DMS153 treated with DMSO at 0.1 percent for 48 hours (cell line): ENCODE measurements at regions not wholly inside any gene's neighbourhood (a gene's known extent, or its start where the extent isn't known, plus 50 kb on each side); places are given as distances from the start of the nearest gene placed in this dataset.

Source experiments
- DNase-seq: peaks from one replicate; lab custom pipeline; 2025; ENCODE audit not compliant: unreplicated experiment; lab: John Stamatoyannopoulos, UW

DNA sequence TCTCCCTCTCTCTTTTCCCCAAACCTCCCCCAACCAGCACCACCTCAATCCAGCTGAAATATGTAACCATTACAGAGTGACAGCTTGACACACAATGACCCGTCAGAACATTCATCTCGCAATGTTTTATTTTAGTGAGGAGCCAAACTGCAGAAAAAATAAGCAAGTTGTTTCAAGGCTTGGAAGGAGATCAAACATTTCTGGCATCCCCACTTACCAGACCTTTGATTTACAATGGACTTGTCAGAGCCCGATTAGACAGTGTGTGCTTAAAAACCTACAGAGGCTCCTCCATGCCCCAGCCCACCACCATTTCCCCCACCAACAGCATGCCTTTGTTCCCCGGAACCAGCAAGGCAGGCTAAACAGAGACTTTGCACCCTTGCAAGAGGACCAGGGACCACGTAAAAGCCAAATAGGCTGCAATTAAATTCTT lies 382.8 kb upstream of the ZNF507 start:
- DNase-seq = no peak

DNA sequence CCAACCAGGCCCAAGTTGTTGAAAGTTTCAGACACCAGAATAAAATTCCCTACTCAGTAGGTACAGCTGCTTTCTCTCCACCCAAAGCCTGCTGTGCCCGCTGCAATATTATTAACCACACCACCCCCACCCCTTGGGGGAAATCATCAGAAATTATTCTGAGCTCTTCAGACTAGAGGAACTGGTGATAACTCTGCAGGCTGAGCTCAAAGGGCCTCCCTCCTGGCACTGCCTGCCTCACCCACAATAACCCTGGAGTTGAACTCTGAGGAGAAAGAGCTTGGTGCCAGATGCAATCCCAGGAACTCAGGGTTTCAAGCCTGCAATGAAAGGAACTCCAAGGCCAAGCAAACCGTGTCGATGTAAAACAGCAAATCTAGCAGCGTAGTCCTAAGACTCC lies 381.7 kb upstream of the ZNF507 start:
- no peak for DNase-seq

DNA sequence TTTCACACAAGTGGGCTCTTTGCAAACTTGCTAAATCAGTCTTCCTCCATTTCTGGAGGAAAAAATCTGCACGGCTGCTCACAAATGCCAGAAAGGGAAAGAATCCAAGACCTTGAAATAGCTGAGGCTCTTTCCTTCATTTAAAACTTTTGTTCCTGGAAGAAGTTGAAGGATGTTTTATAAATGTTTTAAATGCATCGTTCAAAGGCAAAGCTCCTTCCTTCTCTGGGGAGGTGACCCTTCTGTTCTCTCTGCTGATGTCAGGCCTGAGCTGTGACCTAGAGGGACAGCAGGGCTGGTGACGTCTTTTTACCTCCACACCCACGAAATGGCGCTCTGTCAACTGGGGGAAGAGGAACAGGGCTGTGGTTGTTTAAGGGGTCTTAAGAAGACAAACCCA lies 376.4 kb upstream of the ZNF507 start:
- DNase-seq = no peak

DNA sequence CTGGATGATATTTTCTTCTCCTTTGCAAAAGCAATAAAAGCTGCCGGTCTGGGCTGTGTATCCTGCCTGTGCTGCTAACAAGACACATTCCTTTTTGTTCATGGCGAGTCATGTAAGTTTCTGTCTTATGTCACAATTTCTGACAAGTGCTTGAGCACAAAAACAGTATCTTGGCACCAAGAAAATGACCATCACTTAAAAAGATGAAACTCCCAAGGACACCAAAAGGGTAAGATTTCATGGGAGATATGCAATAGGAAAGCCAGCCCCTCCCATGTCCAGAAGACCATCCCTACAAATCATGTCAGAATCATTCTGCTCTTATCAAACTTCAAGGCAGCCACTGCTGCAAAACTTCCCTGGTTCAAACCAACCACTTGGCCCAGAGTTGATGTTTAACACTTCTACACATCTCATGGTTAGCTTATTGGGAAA lies 375.4 kb upstream of the ZNF507 start:
- no peak for DNase-seq

DNA sequence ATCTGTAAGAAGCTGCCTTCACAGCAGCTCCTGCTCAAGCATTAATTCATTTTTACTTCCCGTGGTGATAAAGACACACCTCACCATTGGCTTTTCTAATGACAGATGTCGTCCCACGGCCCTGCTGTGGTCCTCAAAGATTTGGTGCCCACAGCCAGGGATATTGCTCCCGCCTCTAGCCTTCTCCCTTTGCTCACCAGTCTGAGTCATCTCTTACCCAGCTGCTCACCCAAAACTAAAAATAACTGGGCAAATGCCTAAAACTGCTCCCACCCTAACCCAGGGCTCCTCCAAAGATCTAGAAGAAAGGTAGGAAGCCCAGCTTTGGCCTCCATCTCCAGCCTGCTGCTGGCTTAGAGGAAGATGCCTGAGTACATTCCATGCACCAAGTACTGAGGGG lies 371.1 kb upstream of the ZNF507 start:
- no peak for DNase-seq

DNA sequence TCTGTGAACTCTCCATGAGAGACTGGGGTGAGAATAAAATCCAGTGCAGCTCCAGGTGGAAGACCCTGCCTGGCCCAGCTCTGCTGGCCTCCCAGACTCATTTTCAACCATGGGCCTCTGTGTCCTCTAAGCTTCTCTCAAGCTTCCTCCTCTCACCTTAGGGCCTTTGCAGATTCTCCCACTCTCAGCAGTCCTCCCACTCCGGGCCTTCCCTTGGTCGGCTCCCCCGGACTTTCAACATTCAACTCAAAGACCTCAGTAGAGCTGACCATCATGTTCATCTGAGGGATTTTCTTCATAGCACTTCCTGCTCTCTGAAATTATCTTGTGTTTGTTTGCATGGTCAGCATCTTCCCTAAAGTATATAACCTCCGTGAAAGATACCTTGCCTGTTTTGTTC lies 370.5 kb upstream of the ZNF507 start:
- no peak for DNase-seq

DNA sequence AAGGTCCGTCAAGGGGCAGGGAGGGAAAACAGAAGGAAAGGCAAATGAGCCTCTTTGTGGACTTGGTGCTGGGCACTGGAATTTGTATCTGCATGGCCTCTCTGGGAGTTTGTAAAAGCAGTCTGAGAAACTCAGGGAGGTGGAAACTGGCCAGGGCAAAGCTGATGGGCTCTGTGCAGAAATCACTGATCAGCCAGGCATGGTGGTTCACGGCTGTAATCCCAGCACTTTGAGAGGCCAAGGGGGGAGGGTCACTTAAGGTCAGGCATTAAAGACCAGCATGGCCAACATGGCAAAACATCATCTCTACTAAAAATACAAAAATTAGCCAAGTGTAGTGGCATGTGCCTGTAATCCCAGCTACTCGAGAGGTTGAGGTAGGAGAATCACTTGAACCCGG lies 369.9 kb upstream of the ZNF507 start:
- DNase-seq = no peak

DNA sequence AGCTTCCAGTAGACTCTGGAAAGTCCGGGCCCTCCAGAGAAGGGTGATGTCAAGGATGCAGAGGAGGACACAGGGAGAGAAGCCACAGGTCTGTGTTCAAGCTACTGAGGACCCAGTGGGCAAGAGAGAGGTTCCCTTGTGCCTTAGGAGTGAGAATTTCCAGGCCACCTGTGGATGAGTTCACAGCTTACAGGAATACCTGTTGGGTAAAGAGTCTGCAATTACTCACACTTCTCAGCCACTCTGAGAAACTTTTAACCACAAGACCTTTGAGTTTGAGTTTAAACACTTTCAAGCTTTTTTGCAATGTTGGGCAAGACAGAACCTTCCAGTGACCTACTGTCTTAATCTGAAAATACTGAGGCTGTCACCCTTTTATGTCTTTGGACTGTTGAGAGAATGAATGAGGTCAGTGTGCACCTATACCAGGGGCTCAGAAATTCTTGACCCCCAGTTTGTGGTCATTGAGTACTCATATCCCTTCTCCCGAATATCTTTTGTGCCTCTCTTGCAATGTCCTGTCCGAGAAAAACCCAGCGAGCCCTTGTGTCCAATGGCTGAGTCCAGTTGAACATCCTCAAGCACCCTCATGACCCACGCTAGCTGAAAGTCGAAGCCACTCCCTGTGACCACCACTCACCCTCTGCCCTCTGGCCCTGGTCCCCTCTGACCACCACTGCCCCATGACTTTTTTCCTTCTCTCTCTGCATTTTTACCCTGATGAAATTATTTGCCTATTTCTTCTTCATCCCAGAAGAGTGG lies 368.5 kb upstream of the ZNF507 start:
- no peak for DNase-seq

DNA sequence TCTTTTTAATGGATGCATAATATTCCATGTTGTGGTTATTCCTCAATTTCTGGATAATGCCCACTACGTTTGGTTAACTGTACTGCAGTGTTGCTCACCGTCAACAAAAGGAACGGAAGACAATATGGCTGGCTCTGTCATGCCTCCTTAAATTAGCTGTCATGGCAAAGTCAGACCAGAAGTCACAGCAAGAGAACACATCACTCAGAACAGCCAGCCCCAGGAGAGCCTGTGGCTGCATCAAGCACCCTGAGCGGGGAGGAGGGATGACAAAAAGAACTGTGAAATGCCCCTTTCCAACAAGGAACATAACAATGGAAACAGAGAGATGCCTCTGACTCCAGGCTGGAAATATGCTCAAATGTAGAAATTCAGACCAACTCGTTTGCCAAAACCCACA lies 366.0 kb upstream of the ZNF507 start:
- DNase-seq = no peak

DNA sequence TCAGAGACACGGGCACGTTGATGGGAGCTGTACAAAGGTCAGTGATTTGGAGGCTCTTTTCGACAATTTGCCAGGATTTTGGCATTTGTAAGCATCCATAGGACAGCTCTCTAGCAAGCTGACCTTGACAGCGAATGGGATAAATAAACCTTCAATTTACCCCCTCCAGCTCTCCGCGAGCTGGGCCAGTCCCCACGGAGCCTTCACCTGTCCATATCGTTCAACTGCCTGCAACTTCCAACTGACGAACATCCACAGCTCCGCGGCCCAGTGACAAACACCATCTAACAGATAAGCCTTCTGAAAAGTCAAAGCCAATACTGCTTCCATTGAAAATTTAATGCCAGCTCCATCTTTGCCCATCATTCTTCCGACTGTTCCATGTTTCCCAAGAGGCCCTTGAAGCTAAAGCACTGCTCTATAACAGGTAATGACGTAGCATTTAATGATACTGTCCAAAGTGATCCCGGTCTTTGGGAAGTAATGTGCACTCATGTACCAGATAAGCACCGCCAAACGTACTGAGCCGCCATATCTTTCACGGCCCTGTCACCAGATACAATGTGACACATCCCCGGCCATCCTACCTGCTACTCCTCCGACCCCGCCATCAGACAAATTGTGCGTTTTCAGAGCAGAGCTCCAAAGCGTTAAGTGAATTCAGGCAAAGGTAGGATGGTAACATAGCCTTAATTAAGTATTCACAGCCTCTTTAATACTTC lies 365.3 kb upstream of the ZNF507 start:
- DNase-seq = no peak

DNA sequence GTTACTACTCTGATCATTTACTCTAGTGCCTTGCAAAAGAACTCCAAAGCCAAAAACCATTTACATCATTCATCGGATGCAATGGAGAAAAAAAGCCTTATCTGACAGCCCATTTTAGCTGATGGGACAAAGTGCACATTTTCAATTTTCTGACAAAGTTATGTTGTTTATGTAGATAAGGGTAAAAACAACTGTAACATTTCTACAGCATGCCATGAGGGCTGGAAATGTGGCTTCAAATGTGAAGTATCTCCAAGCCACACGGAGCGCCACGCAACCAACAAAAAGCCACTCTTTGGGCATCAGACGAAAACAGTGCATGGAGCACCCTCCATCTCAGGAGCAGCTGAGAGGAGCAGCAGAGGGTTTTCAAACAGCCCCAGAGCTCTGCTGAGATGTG lies 364.6 kb upstream of the ZNF507 start:
- DNase-seq = no peak

DNA sequence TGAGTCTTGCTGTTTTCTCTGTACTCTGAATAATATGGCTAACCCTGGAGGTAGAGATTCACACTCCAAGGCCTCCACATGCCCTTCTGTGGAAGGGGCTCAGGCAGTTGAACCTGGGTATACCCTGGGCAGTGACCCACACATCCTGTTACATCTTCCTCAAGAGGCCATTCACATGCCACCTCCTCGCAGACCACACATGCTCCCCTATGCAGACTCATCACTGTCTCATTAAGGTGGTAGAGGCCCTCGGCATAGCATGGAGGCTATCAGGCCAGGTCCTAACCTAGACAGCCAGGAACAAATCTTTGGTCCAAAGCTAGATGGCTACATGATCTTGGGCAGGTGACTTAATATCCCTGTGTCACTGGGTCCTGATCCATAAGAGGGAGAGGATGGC lies 363.9 kb upstream of the ZNF507 start:
- no peak for DNase-seq

DNA sequence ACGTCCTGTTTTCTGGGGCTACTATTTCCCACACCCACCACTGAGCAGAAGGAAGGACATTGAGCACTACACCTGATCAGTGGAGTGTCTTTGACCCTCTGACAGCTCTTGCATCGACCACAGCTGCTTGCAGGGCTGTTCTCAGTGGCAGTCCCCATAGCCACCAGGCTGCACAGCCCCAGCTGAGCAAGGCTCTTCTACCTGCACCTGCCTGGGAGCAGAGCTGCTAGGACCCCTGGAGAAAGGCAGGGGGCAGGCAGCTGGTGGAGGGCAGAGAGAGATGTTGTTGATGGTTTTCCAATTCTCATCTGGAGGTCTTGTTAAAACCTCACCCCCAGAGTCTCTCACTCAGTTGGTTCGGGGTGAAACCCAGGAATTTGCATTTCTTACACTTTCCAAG lies 361.8 kb upstream of the ZNF507 start:
- DNase-seq = no peak

DNA sequence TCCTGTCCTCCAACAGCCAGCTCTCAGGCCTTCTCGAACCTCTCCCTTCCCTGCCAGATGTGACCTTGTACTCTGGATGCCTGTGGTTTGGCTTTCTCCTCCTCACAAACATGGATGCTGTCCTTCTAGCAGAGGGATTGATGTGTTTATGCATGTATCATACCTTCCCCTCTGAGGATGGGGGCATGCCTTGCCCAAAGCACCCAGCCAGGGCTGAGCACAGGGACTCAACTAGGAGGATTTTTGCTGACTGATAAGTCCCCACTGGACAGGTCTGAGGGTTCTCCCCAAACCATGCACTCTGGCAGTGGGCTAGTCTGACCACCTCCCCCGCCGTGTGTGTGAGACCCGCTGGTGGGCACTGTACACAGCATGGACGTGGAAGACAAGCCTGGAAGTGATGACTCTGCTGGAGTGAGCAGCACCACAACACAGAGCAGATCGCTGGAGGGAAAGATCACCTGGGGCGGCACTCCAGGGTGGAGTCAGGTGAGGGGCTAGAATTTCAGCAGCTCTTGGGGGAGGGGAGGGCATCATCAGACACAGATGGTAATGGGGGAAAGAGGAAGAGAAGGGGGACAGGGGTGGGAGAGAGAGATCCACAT lies 360.3 kb upstream of the ZNF507 start:
- DNase-seq = no peak

DNA sequence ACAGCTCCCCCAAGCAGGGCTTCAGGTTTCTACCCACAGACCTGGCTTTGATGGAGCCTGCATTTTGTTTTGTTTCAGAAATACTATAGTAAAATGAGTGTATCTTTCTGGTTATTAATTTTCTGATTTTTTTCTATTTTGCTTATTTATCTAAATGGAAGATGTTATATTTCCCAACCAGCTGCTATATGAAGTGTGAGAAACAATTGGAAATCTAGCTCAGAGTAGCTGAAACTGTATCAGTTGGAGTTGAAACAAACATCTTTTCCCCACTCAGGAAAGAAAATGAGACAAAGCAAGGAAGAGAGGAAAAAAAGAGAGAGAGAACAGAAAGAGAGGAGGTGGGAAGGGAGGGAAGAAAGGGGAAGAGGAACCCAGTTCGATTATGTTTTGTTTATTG lies 358.5 kb upstream of the ZNF507 start:
- no peak for DNase-seq

DNA sequence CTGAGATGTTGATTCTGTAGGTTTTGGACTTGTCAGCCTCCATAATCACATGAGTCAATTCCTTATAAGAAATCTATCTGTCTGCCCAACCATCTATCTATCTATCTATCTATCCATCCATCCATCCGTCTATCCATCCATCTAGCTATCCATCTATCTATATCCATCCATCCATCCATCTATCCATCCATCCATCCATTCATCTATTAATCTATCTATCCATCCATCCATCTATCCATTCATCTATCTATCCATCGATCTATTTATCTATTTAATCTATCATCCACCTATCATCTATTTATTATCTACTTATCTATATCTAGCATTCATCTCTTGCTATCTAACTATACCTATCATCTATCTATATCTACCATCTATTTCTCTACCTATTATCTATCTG lies 357.2 kb upstream of the ZNF507 start:
- no peak for DNase-seq

DNA sequence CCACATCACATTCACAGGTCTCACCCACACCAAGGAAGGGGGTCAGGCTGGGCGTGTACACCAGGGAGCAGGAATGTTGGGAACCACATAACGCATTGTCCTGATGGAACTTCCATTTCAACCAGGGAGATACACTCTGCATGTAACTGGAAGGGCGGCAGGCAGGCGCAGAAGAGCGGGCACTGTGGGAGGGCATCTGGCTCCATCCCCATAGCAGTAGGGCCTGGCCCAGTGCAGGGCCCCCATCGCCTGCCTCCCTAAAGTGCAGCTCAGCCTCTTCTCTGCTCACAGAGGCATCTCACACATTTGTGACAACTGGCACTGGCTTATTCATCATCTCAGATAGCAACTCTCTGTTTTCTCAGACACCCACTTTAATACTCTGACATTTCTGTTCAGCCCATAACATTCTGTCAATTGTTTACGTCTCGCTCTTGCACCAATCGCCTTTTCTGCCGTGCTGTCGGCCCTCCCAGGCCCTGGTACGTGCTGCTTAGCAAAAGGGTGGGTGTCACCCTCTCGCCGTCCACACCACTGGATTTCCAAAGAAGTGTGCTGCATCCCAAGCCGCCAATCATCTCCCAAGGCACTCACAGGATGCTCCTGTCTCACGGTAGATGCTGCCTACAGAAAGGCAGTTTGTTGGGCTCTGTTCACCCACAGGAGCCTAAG lies 353.3 kb upstream of the ZNF507 start:
- DNase-seq = no peak

DNA sequence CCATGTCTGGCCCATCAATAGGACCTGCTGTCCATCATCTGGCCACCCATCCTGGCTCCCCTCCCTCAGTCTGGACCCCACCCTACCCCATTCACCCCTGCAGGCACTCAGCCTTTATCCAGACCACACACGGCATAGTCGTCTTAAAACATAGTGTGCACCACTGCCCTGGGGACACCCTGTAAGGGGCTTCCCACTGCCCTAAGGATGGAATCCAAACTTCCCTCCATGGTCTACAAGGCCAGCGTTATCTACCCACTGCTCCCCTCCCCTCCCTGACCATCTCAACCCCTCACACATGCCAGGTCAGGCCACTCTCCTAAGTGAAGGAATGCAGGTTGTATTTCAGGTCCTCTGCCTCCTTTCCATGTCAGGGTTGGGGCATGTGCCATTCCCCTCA lies 352.7 kb upstream of the ZNF507 start:
- no peak for DNase-seq

DNA sequence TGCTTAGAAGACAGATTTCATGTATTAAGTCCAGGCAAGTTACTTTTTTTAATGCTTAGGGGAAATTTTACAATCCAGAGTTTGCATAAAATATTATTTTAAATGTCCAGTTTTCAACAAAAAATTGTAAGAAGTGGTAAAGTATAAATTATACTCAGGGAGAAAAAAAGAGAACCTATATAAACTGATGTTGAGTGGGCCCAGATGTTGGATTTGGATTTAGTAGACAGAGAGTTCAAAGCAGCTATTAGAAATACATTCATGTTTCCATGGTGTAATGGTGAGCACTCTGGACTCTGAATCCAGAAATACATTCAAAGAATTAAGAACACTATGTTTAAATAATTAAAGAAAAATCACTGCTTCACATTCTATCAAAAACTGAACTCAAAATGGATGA lies 349.9 kb upstream of the ZNF507 start:
- no peak for DNase-seq

DNA sequence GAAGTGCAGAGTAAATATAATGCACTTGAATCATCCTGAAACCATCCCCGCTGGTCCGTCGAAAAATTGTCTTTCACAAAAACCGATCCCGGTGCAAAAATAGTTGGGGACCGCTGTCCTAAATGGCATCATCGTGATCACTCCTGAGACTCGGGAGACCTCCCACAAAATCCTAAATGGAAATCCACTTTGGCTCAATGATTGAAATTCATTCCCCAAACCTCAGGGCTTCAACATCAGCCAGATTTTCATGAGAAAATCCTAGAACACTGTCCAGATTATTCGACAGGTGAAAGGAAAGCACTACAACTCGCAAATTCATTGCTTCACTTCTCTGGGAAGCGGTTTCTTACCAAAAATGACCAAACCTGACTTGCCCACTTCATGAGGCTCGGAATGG lies 335.3 kb upstream of the ZNF507 start:
- no peak for DNase-seq

DNA sequence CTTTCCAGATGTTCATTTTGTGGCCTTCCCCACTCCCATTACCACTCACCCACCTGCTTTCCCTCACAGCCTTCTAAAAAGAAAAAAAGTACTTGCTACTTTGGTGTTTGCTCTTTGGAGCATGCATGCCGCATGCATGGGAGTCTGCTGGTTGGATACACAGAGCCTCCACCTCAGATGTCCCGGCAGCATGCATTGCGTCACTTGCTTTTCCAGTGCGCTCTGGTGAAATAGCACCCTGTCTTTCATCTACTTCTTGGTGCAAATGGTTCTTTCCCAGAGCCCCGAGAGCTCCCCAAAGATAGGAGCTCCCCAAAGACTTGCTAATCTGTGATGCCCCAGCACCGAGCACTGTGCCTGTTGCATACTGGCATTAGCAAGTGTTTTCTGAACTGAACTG lies 333.2 kb upstream of the ZNF507 start:
- DNase-seq = no peak
